Keratinocyte (primary cell): ENCODE measurements at regions not wholly inside any gene's neighbourhood (a gene's known extent, or its start where the extent isn't known, plus 50 kb on each side); places are given as distances from the start of the nearest gene placed in this dataset.

Source experiments
- CTCF ChIP-seq, 3 experiments: IDR thresholded peaks in 1 of 3; conservative IDR thresholded peaks in 1 of 3; optimal IDR thresholded peaks in 1 of 3; 2 replicates in 2 of 3; 3 replicates in 1 of 3; pipeline versions ENCODE3 to v1.5.1; 2011; ENCODE audit warnings: low read length in 3 of 3, mild to moderate bottlenecking in 3 of 3, moderate library complexity in 2 of 3, control low read depth in 1 of 3, inconsistent platforms in 1 of 3; ENCODE audit not compliant: insufficient read depth in 2 of 3; ENCODE audit errors: extremely low read depth in 1 of 3
- EZH2 ChIP-seq: IDR thresholded peaks from one replicate; pipeline ENCODE4 v1.6.1; 2012; ENCODE audit warnings: inconsistent platforms, mild to moderate bottlenecking, low read length, moderate library complexity

GRCh38 chr5:141747152-141748141 lies 65.4 kb upstream of the ARAP3 start:
- TF ChIP-seq CTCF (optimal IDR thresholded peaks at IDR 0.05 in 1 of 3, IDR thresholded peaks at IDR 0.05 in 1 of 3, conservative IDR thresholded peaks at IDR 0.05 in 1 of 3; ENCODE audit: extremely low read depth in 1 of 3, insufficient read depth in 2 of 3, low read length in 3 of 3): no peak
- TF ChIP-seq EZH2: no peak
